Caco-2 (cell line): ENCODE measurements at regions not wholly inside any gene's neighbourhood (a gene's known extent, or its start where the extent isn't known, plus 50 kb on each side); places are given as distances from the start of the nearest gene placed in this dataset.
"Not testable (repeated sequence)": the region's sequence is repeated elsewhere in the genome, so short reads cannot be mapped to it uniquely, and the experiment has no call there.

Source experiments
- BruUV-seq: library from RNA; stranded (reverse); fragments of 400-500 nt; replicated peaks from 2 replicates; lab custom pipeline; 2021; lab: Mats Ljungman, UMichigan
- CTCF ChIA-PET: fragments of 300-600 bp; sonication (Branson Sonifier 250); formaldehyde crosslinking; loops from one replicate; lab custom pipeline; 2022; ENCODE audit warnings: antibody characterized with exemption; lab: Charles Lee
- POLR2A ChIA-PET: fragments of 300-600 bp; sonication (Branson Sonifier 250); formaldehyde crosslinking; loops from one replicate; lab custom pipeline; 2022; ENCODE audit warnings: antibody characterized with exemption; lab: Charles Lee
- DNase-seq, 2 experiments: peaks; one replicate each; pipeline versions ENCODE4 v3.0.0 to v3.0.0-alpha.2; 2020 to 2022
- H3K27me3 ChIP-seq: replicated peaks from 2 replicates; pipeline ENCODE4 v1.6.0; 2011; ENCODE audit warnings: low read length; ENCODE audit not compliant: control insufficient read depth, insufficient read depth
- H3K36me3 ChIP-seq: 2 replicates; pipeline ENCODE4 v1.5.1; 2011; ENCODE audit warnings: low read length; ENCODE audit not compliant: control insufficient read depth, insufficient read depth
- H3K4me1 ChIP-seq: fragments of 250-450 bp; sonication (Bioruptor Pico); 2 replicates; pipeline ENCODE4 v1.5.1; 2020; ENCODE audit warnings: mild to moderate bottlenecking
- H3K4me3 ChIP-seq: 2 replicates; pipeline ENCODE4 v1.5.1; 2011; ENCODE audit warnings: low read depth, mild to moderate bottlenecking, control low read depth, low read length
- H3K9me3 ChIP-seq: fragments of 250-450 bp; sonication (Bioruptor Pico); 2 replicates; pipeline ENCODE4 v1.5.1; 2020; ENCODE audit warnings: mild to moderate bottlenecking, moderate library complexity
- H3K27ac Mint-ChIP-seq: one replicate; pipeline ENCODE4 v1.8.0; 2022; ENCODE audit warnings: mixed read lengths; ENCODE audit not compliant: unreplicated experiment
- H3K27me3 Mint-ChIP-seq: one replicate; pipeline ENCODE4 v1.8.0; 2022; ENCODE audit warnings: mixed read lengths; ENCODE audit not compliant: insufficient read depth, unreplicated experiment
- H3K36me3 Mint-ChIP-seq: one replicate; pipeline ENCODE4 v1.8.0; 2022; ENCODE audit warnings: mild to moderate bottlenecking, mixed read lengths; ENCODE audit not compliant: insufficient read depth, unreplicated experiment
- H3K4me1 Mint-ChIP-seq: one replicate; pipeline ENCODE4 v1.8.0; 2022; ENCODE audit warnings: low read depth, mixed read lengths; ENCODE audit not compliant: unreplicated experiment
- H3K4me3 Mint-ChIP-seq: one replicate; pipeline ENCODE4 v1.8.0; 2022; ENCODE audit warnings: mild to moderate bottlenecking, moderate library complexity, mixed read lengths; ENCODE audit not compliant: unreplicated experiment
- H3K9me3 Mint-ChIP-seq: one replicate; pipeline ENCODE4 v1.8.0; 2022; ENCODE audit warnings: mixed read lengths; ENCODE audit not compliant: unreplicated experiment
- intact Hi-C: fragments of 100-400 bp; cut with micrococcal nuclease; formaldehyde crosslinking; loops from one replicate; pipeline ENCODE4 v1.10.0; 2022; ENCODE audit not compliant: unreplicated experiment
- TF ChIP-seq, protein P1 (sequence below), 2 experiments: fragments of 200-600 bp in 1 of 2; IDR thresholded peaks; 1 replicate in 1 of 2; 2 replicates in 1 of 2; pipeline versions ENCODE4 v1.5.1 to v1.8.0; 2011 to 2022; ENCODE audit warnings: antibody characterized with exemption in 1 of 2, control low read depth in 1 of 2, inconsistent platforms in 1 of 2, low read depth in 1 of 2, low read length in 1 of 2, mild to moderate bottlenecking in 1 of 2, moderate library complexity in 1 of 2; ENCODE audit not compliant: insufficient read depth in 1 of 2, severe bottlenecking in 1 of 2, unreplicated experiment in 1 of 2

DNA sequence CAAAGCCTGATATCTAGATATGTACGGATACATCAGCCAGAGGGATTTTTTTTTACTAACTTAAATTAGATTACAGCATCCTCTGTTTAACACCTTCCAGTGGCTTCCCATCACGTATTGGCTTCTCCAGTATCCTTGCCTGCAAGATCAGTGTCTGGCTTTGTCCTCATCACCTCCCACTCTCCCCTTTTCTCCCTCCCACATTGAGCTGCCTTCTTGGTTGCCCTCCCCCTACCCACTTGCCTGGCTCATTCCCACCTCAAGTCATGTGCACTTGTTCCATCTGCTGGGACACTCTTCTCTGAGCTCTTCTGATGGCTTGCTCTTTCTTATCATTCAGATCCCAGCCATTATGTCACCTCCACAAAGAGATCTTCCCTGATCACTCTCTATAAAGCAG lies 75.9 kb upstream of the NALF2 start:
- DNase-seq, result no peak
- Histone ChIP-seq H3K4me3 (no peak overlapping the region), H3K9me3 (no peaks in the 10 kb centered on the region), H3K27me3 (no peaks in the 10 kb centered on the region), H3K4me1 (no peaks in the 10 kb centered on the region), H3K36me3 (no peaks in the 10 kb centered on the region)
- Mint-ChIP-seq H3K27me3 (peaks cover 10% of the 10 kb centered on the region), H3K4me3 (no peak overlapping the region), H3K9me3 (no peaks in the 10 kb centered on the region), H3K36me3 (no peaks in the 10 kb centered on the region), H3K4me1 (no peaks in the 10 kb centered on the region), H3K27ac (no peak overlapping the region)
- POLR2A ChIA-PET, result no interaction called here
- intact Hi-C loops, result no loop called here
- CTCF ChIA-PET, result no interaction called here
- BruUV-seq, result no TSS peak
- TF ChIP-seq, protein P1, sequence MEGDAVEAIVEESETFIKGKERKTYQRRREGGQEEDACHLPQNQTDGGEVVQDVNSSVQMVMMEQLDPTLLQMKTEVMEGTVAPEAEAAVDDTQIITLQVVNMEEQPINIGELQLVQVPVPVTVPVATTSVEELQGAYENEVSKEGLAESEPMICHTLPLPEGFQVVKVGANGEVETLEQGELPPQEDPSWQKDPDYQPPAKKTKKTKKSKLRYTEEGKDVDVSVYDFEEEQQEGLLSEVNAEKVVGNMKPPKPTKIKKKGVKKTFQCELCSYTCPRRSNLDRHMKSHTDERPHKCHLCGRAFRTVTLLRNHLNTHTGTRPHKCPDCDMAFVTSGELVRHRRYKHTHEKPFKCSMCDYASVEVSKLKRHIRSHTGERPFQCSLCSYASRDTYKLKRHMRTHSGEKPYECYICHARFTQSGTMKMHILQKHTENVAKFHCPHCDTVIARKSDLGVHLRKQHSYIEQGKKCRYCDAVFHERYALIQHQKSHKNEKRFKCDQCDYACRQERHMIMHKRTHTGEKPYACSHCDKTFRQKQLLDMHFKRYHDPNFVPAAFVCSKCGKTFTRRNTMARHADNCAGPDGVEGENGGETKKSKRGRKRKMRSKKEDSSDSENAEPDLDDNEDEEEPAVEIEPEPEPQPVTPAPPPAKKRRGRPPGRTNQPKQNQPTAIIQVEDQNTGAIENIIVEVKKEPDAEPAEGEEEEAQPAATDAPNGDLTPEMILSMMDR (IDR thresholded peaks at IDR 0.05; ENCODE audit: insufficient read depth in 1 of 2, low read depth in 1 of 2, low read length in 1 of 2, severe bottlenecking in 1 of 2, unreplicated experiment in 1 of 2), result no peak

- no peaks in the 10 kb centered on the region for H3K9me3 Mint-ChIP-seq
- H3K27me3 ChIP-seq, result no peaks in the 10 kb centered on the region
- H3K9me3 ChIP-seq, result no peaks in the 10 kb centered on the region
- H3K4me3 ChIP-seq, result no peak overlapping the region
- H3K36me3 Mint-ChIP-seq, result no peaks in the 10 kb centered on the region
- no peak overlapping the region for H3K27ac Mint-ChIP-seq
- DNase-seq, result no peak
- no TSS peak for BruUV-seq
- TF ChIP-seq, protein P1 (IDR thresholded peaks at IDR 0.05; ENCODE audit: insufficient read depth in 1 of 2, low read depth in 1 of 2, low read length in 1 of 2, severe bottlenecking in 1 of 2, unreplicated experiment in 1 of 2), result no peak
- ChIA-PET POLR2A (no interaction called here), CTCF (interaction anchor here (0.8 kb wide), 1 partner anchor 673 kb away, joined by 5 read pairs; no protein-coding TSS in a partner anchor)
- no peak overlapping the region for H3K4me3 Mint-ChIP-seq
- intact Hi-C loops, result no loop called here
- peaks cover 10% of the 10 kb centered on the region for H3K27me3 Mint-ChIP-seq
- H3K36me3 ChIP-seq, result no peaks in the 10 kb centered on the region
- no peaks in the 10 kb centered on the region for H3K4me1 ChIP-seq
- no peaks in the 10 kb centered on the region for H3K4me1 Mint-ChIP-seq
Observed at GRCh38 chrX:69424910-69425309, 79.2 kb upstream of the NALF2 start.

DNA sequence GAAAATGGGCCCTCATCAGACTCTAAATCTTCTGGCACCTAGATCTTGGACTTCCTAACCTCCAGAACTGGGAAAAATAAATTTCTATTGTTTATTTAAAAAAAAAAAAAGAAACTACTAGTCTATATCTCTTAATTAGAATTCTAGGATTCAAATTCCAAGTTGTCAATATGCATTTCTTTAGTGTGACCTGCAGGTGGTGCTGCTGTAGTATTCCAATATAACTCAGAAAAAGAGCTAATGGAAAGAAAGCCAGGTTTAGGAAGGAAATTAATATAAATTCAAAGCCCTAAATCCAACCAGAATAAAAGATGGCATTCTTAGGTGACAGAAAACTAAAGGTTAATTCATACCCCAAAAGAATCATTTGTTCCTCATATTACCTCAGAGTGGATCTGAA lies 80.0 kb upstream of the NALF2 start:
- POLR2A ChIA-PET, result no interaction called here
- CTCF ChIA-PET, result interaction anchor here (0.8 kb wide), 1 partner anchor 674 kb away, joined by 5 read pairs; no protein-coding TSS in a partner anchor
- Mint-ChIP-seq H3K4me1 (no peaks in the 10 kb centered on the region), H3K36me3 (no peaks in the 10 kb centered on the region), H3K27me3 (peaks cover 10% of the 10 kb centered on the region), H3K4me3 (no peak overlapping the region), H3K27ac (no peak overlapping the region), H3K9me3 (no peaks in the 10 kb centered on the region)
- no TSS peak for BruUV-seq
- H3K27me3 ChIP-seq, result no peaks in the 10 kb centered on the region
- intact Hi-C loops, result no loop called here
- H3K4me1 ChIP-seq, result no peaks in the 10 kb centered on the region
- no peak for DNase-seq
- TF ChIP-seq, protein P1 (IDR thresholded peaks at IDR 0.05; ENCODE audit: insufficient read depth in 1 of 2, low read depth in 1 of 2, low read length in 1 of 2, severe bottlenecking in 1 of 2, unreplicated experiment in 1 of 2), result peak in 1 of 2 experiments; percentile 16
- H3K4me3 ChIP-seq, result no peak overlapping the region
- no peaks in the 10 kb centered on the region for H3K36me3 ChIP-seq
- H3K9me3 ChIP-seq, result no peaks in the 10 kb centered on the region

DNA sequence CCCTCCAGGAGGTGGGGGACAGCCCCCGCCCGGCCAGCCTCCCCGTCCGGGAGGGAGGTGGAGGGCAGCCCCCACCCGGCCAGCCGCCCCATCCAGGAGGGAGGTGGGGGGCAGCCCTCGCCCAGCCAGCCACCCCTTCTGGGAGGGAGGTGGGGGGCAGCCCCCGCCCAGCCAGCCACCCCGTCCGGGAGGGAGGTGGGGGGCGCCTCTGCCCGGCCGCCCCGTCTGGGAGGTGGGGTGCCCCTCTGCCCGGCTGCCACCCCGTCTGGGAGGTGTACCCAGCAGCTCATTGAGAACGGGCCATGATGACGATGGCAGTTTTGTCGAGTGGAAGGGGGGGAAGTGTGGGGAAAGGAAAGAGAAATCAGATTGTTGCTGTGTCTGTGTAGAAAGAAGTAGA lies 81.9 kb upstream of the NALF2 start:
- H3K9me3 ChIP-seq, H3K27me3 Mint-ChIP-seq, H3K9me3 Mint-ChIP-seq, CTCF ChIA-PET, H3K36me3 Mint-ChIP-seq, H3K36me3 ChIP-seq, DNase-seq, BruUV-seq, H3K27ac Mint-ChIP-seq, H3K4me3 ChIP-seq, intact Hi-C loops, H3K4me3 Mint-ChIP-seq, POLR2A ChIA-PET, H3K4me1 ChIP-seq, H3K27me3 ChIP-seq, H3K4me1 Mint-ChIP-seq: not testable (repeated sequence)
